ENCODE measurements at regions not wholly inside any gene's neighbourhood (a gene's known extent, or its start where the extent isn't known, plus 50 kb on each side); places are given as distances from the start of the nearest gene placed in this dataset.

- no peak for TF ChIP-seq EZH2phosphoT487 (IDR thresholded peaks at IDR 0.05; ENCODE audit: insufficient read depth, low read depth)
- no peak for TF ChIP-seq EZH2 (IDR thresholded peaks at IDR 0.05; ENCODE audit: insufficient read depth, poor library complexity, severe bottlenecking)
- Histone ChIP-seq H3K9me3 (ENCODE audit: low read depth) (no peaks in the 10 kb centered on the region), H3K4me1 (ENCODE audit: insufficient read depth) (no peaks in the 10 kb centered on the region), H2AFZ (no peak overlapping the region), H3K27ac (no peak overlapping the region), H3K36me3 (ENCODE audit: low read depth) (no peaks in the 10 kb centered on the region), H4K20me1 (ENCODE audit: insufficient read depth) (no peaks in the 10 kb centered on the region), H3K27me3 (replicated peaks; ENCODE audit: insufficient read depth) (no peaks in the 10 kb centered on the region), H3K79me2 (ENCODE audit: insufficient read depth) (no peaks in the 10 kb centered on the region), H3K4me3 (no peak overlapping the region), H3F3A (ENCODE audit: insufficient read depth) (no peaks in the 10 kb centered on the region), H3K9ac (no peak overlapping the region), H3K9me2 (ENCODE audit: insufficient read depth) (no peaks in the 10 kb centered on the region), H3K4me2 (ENCODE audit: unreplicated experiment) (no peak overlapping the region)
- in situ Hi-C loops (cut with MboI): no loop called here
- DNase-seq: no peak
- WGBS, 2 experiments (ENCODE audit: low coverage in 1 of 2, low lambda C conversion rate in 2 of 2, missing lambda C conversion rate in 2 of 2): 26 to 30% methylated on average over 2 of the region's 2 CpGs
Observed at GRCh38 chr10:9895453-9895852, 1122.2 kb upstream of the CELF2 start.

GRCh38 chr10:9895981-9896380, 1121.7 kb upstream of the CELF2 start:
- Histone ChIP-seq H3K4me2 (ENCODE audit: unreplicated experiment) (no peak overlapping the region), H4K20me1 (ENCODE audit: insufficient read depth) (no peaks in the 10 kb centered on the region), H3F3A (ENCODE audit: insufficient read depth) (no peaks in the 10 kb centered on the region), H3K27ac (no peak overlapping the region), H3K9me2 (ENCODE audit: insufficient read depth) (no peaks in the 10 kb centered on the region), H3K36me3 (ENCODE audit: low read depth) (no peaks in the 10 kb centered on the region), H3K27me3 (replicated peaks; ENCODE audit: insufficient read depth) (no peaks in the 10 kb centered on the region), H2AFZ (no peak overlapping the region), H3K9me3 (ENCODE audit: low read depth) (no peaks in the 10 kb centered on the region), H3K79me2 (ENCODE audit: insufficient read depth) (no peaks in the 10 kb centered on the region), H3K4me3 (no peak overlapping the region), H3K9ac (no peak overlapping the region), H3K4me1 (ENCODE audit: insufficient read depth) (no peaks in the 10 kb centered on the region)
- no peak for DNase-seq
- TF ChIP-seq EZH2phosphoT487 (IDR thresholded peaks at IDR 0.05; ENCODE audit: insufficient read depth, low read depth) (no peak), EZH2 (IDR thresholded peaks at IDR 0.05; ENCODE audit: insufficient read depth, poor library complexity, severe bottlenecking) (no peak)
- in situ Hi-C loops (cut with MboI): no loop called here

- in situ Hi-C loops (cut with MboI): no loop called here
- TF ChIP-seq EZH2phosphoT487 (IDR thresholded peaks at IDR 0.05; ENCODE audit: insufficient read depth, low read depth): no peak
- TF ChIP-seq EZH2 (IDR thresholded peaks at IDR 0.05; ENCODE audit: insufficient read depth, poor library complexity, severe bottlenecking): no peak
Observed at GRCh38 chr10:9898633-9899395, 1118.9 kb upstream of the CELF2 start.

GRCh38 chr10:9900751-9901150, 1116.9 kb upstream of the CELF2 start:
- no peaks in the 10 kb centered on the region for H3K36me3 ChIP-seq (ENCODE audit: low read depth)
- no peaks in the 10 kb centered on the region for H3K79me2 ChIP-seq (ENCODE audit: insufficient read depth)
- no peak overlapping the region for H2AFZ ChIP-seq
- no peaks in the 10 kb centered on the region for H3K4me1 ChIP-seq (ENCODE audit: insufficient read depth)
- H3K27me3 ChIP-seq (replicated peaks; ENCODE audit: insufficient read depth): no peaks in the 10 kb centered on the region
- H3K9me2 ChIP-seq (ENCODE audit: insufficient read depth): no peaks in the 10 kb centered on the region
- no peak for DNase-seq
- H3K4me2 ChIP-seq (ENCODE audit: unreplicated experiment): no peak overlapping the region
- H4K20me1 ChIP-seq (ENCODE audit: insufficient read depth): no peaks in the 10 kb centered on the region
- H3K27ac ChIP-seq: no peak overlapping the region
- no peaks in the 10 kb centered on the region for H3K9me3 ChIP-seq (ENCODE audit: low read depth)
- H3F3A ChIP-seq (ENCODE audit: insufficient read depth): no peaks in the 10 kb centered on the region
- no peak overlapping the region for H3K4me3 ChIP-seq
- H3K9ac ChIP-seq: no peak overlapping the region
- in situ Hi-C loops (cut with MboI): no loop called here
- TF ChIP-seq EZH2phosphoT487 (IDR thresholded peaks at IDR 0.05; ENCODE audit: insufficient read depth, low read depth) (no peak), EZH2 (IDR thresholded peaks at IDR 0.05; ENCODE audit: insufficient read depth, poor library complexity, severe bottlenecking) (no peak)

More at GRCh38 chr10:9898633-9899395, 1118.9 kb upstream of the CELF2 start:
- Histone ChIP-seq H3K36me3 (ENCODE audit: low read depth) (no peaks in the 10 kb centered on the region), H3K27ac (no peak overlapping the region), H3F3A (ENCODE audit: insufficient read depth) (no peaks in the 10 kb centered on the region), H4K20me1 (ENCODE audit: insufficient read depth) (no peaks in the 10 kb centered on the region), H3K27me3 (replicated peaks; ENCODE audit: insufficient read depth) (no peaks in the 10 kb centered on the region), H3K9me3 (ENCODE audit: low read depth) (no peaks in the 10 kb centered on the region), H3K9me2 (ENCODE audit: insufficient read depth) (no peaks in the 10 kb centered on the region), H3K4me3 (no peak overlapping the region), H3K79me2 (ENCODE audit: insufficient read depth) (no peaks in the 10 kb centered on the region), H3K4me2 (ENCODE audit: unreplicated experiment) (no peak overlapping the region), H3K4me1 (ENCODE audit: insufficient read depth) (no peaks in the 10 kb centered on the region), H2AFZ (no peak overlapping the region), H3K9ac (no peak overlapping the region)
- no peak for DNase-seq
- WGBS, 2 experiments (ENCODE audit: low coverage in 1 of 2, low lambda C conversion rate in 2 of 2, missing lambda C conversion rate in 2 of 2): 29 to 37% methylated on average over 6 of the region's 6 CpGs

- H3K9me3 ChIP-seq (ENCODE audit: low read depth): no peaks in the 10 kb centered on the region
- no peaks in the 10 kb centered on the region for H3K27me3 ChIP-seq (replicated peaks; ENCODE audit: insufficient read depth)
- 12 to 21% methylated on average over 1 of the region's 1 CpG for WGBS, 2 experiments (ENCODE audit: low coverage in 1 of 2, low lambda C conversion rate in 2 of 2, missing lambda C conversion rate in 2 of 2)
- no peak overlapping the region for H3K27ac ChIP-seq
- H3K79me2 ChIP-seq (ENCODE audit: insufficient read depth): no peaks in the 10 kb centered on the region
- H3K36me3 ChIP-seq (ENCODE audit: low read depth): no peaks in the 10 kb centered on the region
- no peak overlapping the region for H3K9ac ChIP-seq
- H2AFZ ChIP-seq: no peak overlapping the region
- no peaks in the 10 kb centered on the region for H3F3A ChIP-seq (ENCODE audit: insufficient read depth)
- DNase-seq: no peak
- H3K4me3 ChIP-seq: no peak overlapping the region
- in situ Hi-C loops (cut with MboI): no loop called here
- H3K4me1 ChIP-seq (ENCODE audit: insufficient read depth): no peaks in the 10 kb centered on the region
- TF ChIP-seq EZH2phosphoT487 (IDR thresholded peaks at IDR 0.05; ENCODE audit: insufficient read depth, low read depth): no peak
- no peak for TF ChIP-seq EZH2 (IDR thresholded peaks at IDR 0.05; ENCODE audit: insufficient read depth, poor library complexity, severe bottlenecking)
- no peak overlapping the region for H3K4me2 ChIP-seq (ENCODE audit: unreplicated experiment)
- no peaks in the 10 kb centered on the region for H4K20me1 ChIP-seq (ENCODE audit: insufficient read depth)
- H3K9me2 ChIP-seq (ENCODE audit: insufficient read depth): no peaks in the 10 kb centered on the region
Observed at GRCh38 chr10:9901971-9902370, 1115.7 kb upstream of the CELF2 start.
